HG02970 (cell line): ENCODE measurements at regions not wholly inside any gene's neighbourhood (a gene's known extent, or its start where the extent isn't known, plus 50 kb on each side); places are given as distances from the start of the nearest gene placed in this dataset.

ENCODE experiments used
- ATAC-seq: cut with Tn5 transposase; IDR thresholded peaks from one replicate; pipeline ENCODE4 v1.9.1; 2021; ENCODE audit warnings: mild to moderate bottlenecking, moderate library complexity, moderate number of reproducible peaks; ENCODE audit not compliant: unreplicated experiment, low FRiP score

DNA sequence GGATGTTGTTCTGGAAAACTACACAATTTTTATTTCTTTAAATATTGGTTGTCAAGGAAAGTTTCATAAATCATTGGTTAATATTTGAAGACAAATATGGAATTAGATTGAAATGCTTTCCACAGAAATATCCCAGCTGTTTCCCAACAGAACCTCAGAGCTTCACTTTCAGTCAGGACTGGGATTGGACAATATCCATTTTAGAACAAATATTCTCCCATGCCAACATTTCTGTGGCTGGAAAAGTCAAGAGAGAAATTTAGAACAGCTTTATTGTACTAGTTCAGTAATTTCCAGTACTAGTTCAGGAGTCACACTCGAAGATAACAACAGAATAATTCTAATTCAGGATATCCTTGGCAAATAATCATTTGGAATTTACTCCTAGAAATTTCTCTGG is 116.1 kb upstream of the TUT7 start:
- no peak for ATAC-seq

DNA sequence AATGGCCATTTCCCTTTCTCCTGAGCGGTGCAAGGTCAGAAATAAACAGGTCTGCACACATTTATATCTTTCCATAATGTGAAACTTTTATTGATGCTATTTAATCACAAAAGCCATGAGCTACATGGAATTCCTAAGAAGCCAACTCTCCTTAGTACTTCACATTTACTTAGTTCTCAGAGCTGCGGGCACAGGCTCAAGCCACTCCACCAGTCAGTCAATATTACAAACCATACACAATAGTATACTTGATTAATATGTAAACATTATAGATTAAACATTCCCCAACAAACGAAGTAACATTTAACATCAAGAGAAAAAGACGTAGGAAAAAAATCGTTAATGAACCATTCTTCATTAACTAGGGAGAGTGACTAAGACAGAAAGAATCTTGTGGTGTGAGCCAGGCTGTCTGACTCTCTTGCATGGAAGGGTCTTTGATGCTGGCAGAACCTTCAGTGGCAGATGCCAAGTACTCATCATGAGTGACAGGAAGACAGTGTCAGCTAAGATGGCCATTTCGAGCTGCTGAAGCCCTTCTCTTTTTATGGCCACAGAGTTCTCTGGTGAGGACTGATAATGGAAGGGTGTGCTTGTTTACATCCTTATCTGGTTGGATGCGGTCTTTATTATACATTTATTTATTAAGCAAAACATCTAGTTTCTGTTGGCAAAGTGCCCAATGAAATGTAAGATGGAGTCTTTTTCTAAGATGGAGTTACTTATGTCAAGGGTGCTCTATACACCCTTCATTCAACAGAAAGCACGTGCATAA is 115.5 kb upstream of the TUT7 start:
- no peak for ATAC-seq

DNA sequence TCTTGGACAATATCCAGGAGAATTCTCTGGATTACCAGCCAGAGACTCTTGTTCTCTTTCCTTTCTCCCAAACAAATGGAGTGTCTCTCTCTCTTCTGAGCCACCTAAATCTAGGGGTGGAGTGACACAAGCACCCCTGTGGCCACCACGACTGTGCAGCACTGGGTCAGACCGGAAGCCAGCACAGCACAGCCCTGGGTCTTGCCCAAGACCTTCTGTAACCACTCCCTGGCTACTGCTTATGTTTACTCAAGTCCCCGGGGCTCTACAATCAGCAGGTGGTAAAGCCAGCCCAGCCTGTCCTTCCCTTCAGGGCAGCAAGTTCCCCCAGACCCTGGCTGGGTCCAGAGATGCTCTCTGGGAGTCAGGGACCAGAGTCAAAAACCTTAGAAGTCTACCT is 110.0 kb upstream of the TUT7 start:
- no peak for ATAC-seq

DNA sequence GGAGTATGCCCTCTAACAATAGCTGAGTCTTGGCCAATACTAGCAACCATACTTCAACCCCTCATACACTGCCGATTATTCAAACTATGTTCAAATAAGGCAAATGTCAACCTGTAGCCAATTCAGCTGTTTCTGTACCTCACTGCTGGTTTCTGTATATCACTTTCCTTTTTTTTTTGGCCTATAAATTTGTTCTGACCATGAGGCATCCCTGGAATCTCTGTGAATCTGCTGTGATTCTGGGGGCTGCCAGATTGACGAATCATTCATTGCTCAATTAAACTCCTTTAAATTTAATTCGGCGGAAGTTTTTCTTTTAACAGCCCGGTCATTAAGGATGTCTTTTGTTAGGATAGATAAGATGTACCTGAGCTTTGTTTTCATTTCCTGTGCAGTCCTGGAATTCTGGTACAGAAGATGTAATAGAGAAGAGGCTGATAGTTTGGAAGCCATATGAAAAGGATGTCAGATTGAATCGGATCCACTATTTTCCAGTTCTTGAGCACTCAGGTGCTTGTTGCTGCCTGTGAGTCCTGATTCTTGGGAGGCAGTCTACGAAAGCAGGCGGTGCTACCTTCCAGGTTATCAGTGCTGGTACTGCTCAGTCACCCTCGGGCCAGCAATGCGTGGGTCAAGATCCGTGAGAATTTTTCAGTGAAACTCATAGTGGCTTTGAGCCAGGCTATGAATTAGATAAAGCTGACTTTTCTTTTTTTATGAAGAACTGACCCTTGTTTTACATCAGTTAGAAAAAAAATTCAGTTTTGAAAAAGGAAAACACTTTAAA is 106.2 kb upstream of the TUT7 start:
- no peak for ATAC-seq

DNA sequence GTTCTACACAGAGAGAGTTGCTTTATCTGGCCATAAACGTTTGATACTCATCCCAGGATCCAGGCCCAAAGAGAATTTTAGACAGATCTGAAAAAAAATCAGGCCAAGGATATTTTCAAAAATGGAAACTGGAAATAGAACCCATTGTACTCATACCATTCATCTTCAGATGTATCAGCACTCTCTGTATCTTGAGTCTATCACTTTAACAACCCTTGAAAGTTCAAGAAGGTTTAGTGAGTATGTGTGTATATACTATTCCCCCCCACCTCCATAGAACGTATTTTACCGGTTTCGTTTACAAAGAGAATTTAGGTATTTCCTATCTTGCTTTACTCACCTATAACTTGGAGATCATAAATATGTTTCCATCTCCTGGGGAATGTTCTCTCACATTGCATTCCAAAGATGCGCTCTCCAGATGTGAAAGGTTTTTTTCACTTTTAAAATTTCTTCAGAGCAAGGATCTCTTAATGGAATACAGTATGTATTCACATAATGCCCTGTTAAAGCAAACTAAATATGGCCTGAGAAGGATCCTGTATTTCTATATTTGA is 105.5 kb upstream of the TUT7 start:
- ATAC-seq, result no peak

DNA sequence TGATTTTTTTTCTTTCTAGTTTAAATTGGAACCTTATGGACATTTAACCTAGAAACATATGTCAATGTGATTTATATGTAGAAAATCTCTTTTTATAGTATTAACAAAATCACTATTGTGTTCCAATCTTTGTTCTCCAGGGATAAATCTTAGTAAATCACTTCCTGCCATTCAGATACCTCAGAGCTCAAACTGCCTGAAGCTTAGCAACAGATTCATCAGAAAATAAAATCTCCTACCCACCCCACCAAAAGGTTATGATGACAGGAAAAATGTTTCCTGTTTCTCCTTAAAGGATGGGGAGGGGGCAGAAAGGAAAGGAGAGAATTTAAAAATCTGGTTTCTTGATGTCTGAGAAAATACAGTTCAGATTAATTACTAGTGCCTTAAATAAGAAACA is 105.0 kb upstream of the TUT7 start:
- no peak for ATAC-seq

DNA sequence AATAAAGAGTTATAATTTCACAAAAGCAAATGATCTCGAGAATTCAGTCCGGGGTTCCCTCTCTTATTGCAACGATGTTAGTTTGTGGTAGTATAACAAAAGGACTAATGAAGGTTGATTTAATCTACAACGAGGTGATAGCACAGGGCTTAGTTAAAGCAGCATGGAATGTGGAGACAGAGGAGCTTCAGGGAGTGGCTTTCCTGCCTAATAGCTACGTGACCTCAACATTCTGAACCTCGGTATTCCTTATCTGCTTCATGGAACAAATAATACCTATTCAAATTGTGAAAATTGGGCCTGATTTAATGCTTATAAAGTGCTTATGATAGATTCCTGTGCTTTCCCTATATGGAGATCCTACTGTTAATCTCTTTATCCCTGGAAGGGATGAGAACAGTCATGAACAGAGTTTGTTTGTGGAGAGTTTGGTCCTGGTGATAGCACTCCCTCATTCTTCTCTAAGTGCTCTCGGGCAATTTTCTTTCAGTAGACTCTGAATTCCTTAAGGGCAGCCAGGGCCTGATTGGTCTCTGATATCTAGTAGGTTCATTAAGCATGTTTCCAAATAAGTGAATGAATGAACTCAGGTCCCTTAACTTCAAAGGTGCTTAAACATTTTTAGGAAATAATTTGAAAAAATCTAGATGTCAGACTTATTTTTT is 104.1 kb upstream of the TUT7 start:
- no peak for ATAC-seq

DNA sequence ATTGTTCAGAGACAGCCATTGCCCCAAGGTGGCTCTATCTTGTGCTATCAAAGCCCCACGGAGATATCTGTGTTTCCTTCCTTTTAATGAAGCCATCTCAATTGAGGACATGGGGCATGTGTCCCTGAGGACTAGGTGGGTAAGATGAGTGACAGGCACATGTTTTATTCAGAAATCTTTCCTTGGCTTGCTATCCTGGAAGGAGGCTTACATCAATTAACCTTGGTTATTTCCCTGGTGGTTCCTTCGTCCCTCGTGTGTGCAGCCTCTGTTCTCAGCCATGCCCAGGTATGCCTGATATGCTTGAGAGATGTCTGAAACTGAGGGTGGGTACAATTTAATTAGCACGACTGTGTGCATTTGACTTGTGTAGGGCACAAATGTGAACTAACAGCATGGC is 102.2 kb upstream of the TUT7 start:
- ATAC-seq, result no peak

DNA sequence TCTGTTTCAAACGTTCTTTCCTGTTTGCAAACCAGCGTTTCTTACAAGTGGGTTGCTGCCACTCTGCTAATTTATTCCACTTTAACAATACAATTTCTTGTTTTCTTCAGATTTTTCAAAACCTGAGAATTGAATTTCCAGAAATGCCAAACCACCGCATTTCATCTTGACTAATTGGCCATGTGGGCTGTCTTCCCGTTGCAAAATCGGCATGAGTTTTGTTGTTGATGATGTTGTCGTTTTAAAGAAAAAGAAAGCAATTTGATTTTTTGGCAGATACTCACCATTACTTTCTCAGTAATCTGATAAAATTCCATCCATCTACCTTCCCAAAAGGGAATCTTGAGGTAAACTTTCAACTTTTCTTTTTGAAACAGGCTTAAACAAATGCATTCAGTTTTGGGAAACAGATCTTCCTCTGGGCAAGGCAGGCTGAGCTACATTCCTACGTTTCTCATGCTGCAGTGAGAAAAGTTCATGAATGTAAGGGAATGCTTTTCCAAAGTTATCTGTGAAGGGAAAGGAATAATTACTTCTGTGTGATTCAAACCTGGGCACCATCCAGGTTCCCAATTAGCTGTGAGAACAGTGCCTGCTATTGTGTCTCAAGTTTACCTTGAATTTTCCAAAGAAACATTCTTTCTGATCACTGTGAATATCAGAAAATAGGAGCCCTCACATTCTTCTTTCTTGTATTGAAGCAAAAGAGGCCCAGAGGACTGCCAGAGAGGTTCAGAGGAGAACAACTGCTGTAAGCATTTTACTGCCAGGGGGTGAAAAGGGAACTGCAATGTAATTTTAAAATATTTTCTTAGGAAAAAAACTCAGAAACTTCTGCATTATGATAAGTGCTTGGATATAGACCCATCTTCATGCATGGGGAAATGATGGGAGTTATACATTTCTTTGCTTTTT is 100.7 kb upstream of the TUT7 start:
- ATAC-seq, result no peak

DNA sequence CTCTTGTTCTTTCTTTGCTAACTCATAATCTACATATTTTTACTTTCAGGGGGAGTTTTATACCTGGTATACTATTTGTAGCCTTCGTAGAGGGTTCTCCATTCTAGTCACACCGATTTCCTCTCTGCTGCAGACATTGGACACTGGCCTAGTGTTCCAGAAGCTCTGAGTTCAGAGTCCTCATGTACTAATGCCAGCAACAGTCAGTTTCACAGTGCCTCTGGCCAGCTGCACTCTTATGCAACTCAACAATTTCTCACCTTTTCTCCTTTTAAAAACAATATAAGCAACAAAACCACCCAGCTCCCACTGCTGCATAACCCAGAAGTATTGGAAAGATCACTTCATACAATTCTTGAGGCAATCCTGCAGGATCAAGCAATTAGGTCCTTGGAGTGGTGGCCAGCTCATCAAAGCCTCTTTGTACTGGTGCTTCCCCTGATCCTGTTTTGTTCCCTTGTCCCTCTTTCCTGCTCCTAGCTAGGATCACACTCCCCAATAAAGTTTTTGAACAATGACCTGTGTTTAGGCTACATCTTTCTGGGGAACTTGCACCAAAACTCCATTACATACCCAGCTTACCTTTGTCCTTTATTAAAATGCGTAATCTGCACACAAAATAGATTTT is 98.1 kb upstream of the TUT7 start:
- ATAC-seq, result no peak

DNA sequence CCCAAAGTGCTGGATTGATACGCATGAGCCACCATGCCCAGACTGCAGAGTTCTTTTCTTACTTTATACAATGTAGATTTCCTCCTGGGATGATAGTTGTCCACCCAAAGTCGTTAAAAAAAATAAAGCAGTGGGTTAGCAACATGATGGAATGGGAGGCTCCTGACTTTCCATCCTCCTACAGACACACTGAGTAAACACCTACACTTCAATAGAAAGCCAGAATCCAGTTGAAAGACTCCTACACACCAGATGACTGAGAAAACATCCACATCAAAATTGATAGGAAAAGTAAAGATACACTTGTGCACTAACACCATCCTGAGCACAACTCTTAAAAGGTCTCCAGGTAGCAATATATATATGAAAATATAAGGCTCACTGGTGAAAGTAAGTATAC is 95.0 kb upstream of the TUT7 start:
- no peak for ATAC-seq

DNA sequence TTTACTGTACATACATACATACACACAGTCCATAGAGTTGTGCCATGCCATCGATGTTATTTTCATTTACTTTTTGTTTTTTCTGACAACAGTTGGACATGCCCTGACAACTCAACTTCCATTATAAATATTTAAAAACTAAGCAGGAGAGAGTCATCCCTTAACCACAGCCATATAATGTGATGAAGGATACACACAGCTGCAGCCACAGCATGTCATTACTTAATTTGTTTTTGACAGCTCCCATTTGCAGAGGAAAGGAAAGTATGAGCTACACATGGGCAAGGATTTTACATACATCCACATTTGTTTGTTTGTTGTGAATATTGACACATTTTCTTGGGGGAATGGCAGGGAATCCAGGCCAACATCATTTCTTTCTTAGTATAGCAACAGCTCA is 91.5 kb upstream of the TUT7 start:
- ATAC-seq, result no peak

DNA sequence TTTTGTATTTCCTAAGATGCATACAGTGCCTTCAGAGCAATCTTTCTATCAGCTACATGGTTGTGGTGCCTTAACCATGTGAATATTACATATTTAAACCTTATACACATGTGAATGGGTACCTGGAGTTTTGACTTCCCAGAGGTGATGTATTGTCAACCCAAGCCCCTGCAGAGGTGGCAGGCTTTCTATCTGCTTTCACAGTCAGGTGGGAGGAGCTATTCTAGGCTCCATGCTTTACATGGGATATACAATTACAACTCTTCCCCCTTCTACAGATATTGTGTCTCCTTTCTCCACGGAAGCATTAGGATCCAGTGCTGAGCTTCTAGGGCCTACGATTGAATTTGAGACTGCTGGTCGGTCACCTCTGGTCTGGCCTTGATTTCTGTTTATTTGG is 89.8 kb upstream of the TUT7 start:
- ATAC-seq, result no peak

DNA sequence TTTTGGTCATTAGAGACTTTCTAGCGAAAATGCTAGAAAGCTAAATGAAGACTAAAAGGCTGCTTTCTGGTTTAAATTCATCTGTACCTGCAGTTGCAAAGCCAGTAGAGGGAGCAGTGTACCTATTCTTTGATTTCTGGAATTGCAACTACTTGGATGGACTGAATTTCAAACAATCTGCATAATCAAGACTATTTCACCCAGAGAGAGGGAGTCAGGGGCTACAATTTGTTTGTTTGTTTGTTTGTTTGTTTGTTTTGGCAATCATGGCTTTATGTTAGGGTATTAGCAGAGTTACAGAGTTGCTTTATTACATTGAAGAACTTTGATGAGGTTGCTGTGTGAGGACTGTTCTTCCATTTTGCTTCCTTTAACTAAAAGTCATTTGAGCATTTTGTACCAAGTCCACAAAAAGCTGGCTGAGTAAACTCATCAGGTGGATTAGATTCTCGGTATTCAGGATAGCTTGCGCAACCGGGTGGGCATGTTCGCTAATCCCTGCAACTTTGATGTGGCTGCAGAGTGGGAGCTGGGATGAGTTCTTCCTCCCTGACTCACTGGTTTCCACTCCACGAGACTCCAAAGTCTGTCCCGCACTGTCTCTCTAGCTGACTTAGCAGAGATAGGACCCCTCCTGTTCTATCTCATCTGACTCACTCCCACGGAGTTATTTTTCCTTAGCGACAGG is 80.0 kb upstream of the TUT7 start:
- ATAC-seq, result no peak

DNA sequence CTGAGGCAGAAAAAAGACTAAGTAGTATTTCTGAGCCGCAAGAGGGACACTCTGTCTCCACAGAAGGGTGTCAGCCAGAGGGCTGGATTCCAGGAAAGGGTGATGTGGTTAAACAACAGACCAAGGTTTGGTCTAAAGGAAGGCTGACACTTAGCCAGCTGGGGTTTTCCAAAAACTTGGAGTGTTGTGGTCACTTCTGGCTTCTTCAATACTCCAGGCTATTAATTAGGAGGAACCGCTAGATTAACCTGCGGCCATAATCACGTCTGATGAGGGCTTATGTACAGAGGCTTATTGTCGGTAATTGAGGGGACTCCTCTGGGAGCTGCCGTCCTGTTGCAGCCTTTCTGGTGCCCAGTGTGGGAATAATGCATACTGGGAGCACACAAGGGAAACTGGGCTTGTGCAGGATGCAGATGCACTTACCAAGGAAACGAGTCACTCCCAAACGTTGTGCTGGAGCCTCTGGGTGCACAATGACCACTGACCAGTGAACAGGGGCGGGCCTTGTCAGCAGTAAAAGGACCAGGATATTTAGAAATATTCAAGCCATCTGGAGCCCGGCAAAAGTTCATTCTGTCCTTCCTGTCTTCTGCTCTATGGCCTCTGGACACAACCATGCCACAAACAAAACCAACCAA is 70.2 kb upstream of the TUT7 start:
- ATAC-seq, result no peak

DNA sequence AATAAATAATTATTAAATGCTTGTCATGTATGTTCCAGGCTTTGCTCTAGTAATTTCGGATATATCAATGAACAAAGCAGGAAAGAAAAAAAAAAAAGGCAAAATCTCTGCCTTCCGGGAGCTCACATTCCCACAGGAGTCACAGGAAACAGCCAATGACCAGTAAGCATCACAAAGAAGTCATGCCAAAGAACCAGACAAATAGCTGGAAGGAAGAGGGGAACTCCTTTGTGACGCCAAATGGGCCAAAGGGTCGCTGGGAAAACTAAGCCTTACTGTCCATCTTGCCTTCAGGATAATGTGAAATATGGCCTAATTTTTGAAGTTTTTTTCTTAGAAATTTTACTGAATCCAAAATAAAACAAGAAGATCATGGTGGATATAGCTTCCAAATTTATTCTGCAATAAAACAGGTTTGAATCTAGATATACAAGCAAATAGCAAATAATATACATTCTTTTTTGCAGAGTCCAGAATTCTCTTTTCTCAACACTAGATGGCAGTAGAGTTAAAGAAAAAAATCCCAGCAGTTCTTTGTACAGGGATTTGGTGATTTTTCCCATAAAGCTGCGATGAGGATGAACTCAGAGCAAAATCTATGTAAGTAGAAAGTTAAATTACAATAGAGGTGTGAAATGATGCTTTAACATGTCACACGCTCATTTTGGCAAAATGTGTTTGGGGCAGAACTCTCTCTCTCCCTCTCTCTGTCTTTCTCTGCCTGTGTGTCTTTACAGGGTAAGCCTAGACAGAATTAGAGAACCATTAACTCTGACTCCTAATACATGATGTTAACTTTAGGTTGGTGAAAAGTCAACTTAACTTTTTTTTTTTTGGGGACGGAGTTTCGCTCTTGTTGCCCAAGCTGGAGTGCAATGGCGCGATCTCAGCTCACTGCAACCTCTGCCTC is 60.0 kb upstream of the TUT7 start:
- no peak for ATAC-seq

DNA sequence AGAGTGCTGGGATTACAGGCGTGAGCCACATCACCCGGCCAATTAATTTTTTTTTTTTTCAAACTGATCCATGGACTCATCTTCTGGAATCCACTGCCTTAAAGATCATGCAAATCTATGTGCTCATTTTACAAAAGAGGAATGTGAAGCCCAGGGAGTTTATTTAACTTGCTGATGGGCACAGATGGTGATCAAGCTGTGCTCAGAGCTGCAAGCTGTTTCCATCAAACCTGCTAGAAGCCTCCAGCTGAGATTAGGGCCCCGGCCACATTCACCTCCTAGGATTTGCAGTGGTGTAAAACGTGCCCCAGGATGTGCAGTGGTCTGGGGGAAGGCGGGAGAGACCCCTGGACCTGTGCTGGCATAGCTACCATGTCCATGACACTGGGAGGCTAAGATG is 56.1 kb upstream of the TUT7 start:
- ATAC-seq, result no peak

DNA sequence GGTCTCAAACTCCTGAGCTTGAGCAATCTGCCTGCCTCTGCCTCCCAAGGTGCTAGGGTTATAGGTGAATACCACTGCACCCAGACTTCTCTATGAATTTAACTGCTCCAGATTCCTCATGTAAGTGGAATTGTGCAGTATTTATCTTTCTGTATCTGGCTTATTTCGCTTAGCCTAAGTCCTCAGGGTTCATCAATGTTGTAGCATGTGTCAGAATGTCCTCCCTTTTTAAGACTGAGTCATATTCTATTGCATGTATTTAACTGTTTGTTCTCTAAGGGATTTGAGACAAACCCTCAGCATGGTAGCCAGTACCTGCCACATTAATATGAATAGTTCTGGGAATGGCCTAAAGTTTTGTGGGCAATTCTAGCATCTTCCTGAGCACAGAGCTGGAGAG is 53.9 kb upstream of the TUT7 start:
- no peak for ATAC-seq
